BLaER1 (cell line): ENCODE measurements at regions not wholly inside any gene's neighbourhood (a gene's known extent, or its start where the extent isn't known, plus 50 kb on each side); places are given as distances from the start of the nearest gene placed in this dataset.
A peak's percentile ranks its signal among the peaks of the same experiment; 100 is the strongest.

ENCODE experiments used
- H3K27ac ChIP-seq: shearing (Covaris generic); formaldehyde crosslinking; 2 replicates; pipeline ENCODE4 v1.8.1; 2022
- H3K27me3 ChIP-seq: shearing (Covaris generic); formaldehyde crosslinking; 2 replicates; pipeline ENCODE4 v1.8.1; 2022
- H3K36me3 ChIP-seq: shearing (Covaris generic); formaldehyde crosslinking; 2 replicates; pipeline ENCODE4 v1.8.1; 2022
- H3K4me1 ChIP-seq: shearing (Covaris generic); formaldehyde crosslinking; 2 replicates; pipeline ENCODE4 v1.8.1; 2022
- H3K4me2 ChIP-seq: shearing (Covaris generic); formaldehyde crosslinking; 2 replicates; pipeline ENCODE4 v1.8.1; 2022
- H3K4me3 ChIP-seq: shearing (Covaris generic); formaldehyde crosslinking; 2 replicates; pipeline ENCODE4 v1.8.1; 2022
- H3K9ac ChIP-seq: shearing (Covaris generic); formaldehyde crosslinking; 2 replicates; pipeline ENCODE4 v1.8.1; 2022
- H3K9me3 ChIP-seq: shearing (Covaris generic); formaldehyde crosslinking; 2 replicates; pipeline ENCODE4 v1.8.1; 2022
- H4K20me1 ChIP-seq: shearing (Covaris generic); formaldehyde crosslinking; 2 replicates; pipeline ENCODE4 v1.8.1; 2022
- Cebpa-rat ChIP-seq: shearing (Covaris generic); IDR thresholded peaks from 2 replicates; pipeline ENCODE4 v1.8.1; 2022

GRCh38 chr20:58112017-58112781, 116.3 kb downstream of the ANKRD60 start:
- Histone ChIP-seq H3K36me3 (peaks cover 15% of the 10 kb centered on the region; the same call in 1 of the 2 replicates), H3K9ac (peak overlapping the region; percentile 84), H4K20me1 (no peaks in the 10 kb centered on the region), H3K27ac (peak overlapping the region; percentile 97), H3K27me3 (no peaks in the 10 kb centered on the region), H3K4me2 (peak overlapping the region; percentile 95), H3K9me3 (peaks cover 32% of the 10 kb centered on the region), H3K4me3 (peak overlapping the region; percentile 58), H3K4me1 (peaks cover 55% of the 10 kb centered on the region)
- TF ChIP-seq Cebpa-rat = no peak

- Histone ChIP-seq H3K27ac (peak overlapping the region; percentile 97), H3K9ac (peak overlapping the region; percentile 84; the same call in 1 of the 2 replicates)
These were observed 117.0 kb downstream of the ANKRD60 start for GRCh38 chr20:58111310-58112016.

DNA sequence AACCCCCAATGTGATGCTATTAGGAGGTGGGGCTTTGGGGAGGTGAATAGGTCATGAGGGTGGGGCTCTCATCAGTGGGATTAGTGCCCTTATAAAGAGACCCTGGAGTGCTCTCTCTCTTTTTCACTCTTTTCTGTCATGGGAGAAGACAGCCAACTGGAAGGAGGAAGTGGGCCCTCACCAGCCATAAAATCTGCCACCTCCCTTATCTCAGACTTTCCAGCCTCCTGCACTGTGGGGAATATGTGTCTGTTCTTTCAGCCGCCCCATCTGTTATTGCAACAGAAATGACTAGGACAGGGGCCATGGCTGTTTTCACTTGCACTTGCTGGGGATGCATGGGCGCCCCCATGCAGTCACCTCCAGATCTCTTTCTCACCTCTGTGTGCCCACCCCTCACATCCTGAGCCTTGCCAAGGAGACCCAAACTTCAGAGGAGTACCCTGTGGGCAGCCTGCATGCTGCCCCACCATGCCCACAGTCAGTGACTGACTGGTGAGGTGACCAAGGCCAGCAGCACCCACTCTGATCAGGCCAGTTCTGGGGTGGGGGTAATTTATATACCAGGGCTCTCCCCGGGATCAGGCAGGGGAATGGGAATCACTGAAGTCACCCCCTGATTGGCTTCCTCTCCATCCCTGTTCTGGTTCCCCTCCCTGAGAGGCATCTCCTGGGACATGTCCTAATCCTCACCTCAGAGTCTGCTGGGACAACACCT, 118.4 kb downstream of the ANKRD60 start:
- Histone ChIP-seq H3K27ac (peak overlapping the region; percentile 97; the same call in 1 of the 2 replicates), H3K4me2 (peak overlapping the region; percentile 95), H3K4me1 (peaks cover 74% of the 10 kb centered on the region), H3K27me3 (no peaks in the 10 kb centered on the region), H3K4me3 (no peak overlapping the region), H4K20me1 (no peaks in the 10 kb centered on the region), H3K9me3 (peaks cover 11% of the 10 kb centered on the region), H3K9ac (no peak overlapping the region), H3K36me3 (no peaks in the 10 kb centered on the region)
- TF ChIP-seq Cebpa-rat = no peak

More at GRCh38 chr20:58111310-58112016, 117.0 kb downstream of the ANKRD60 start:
- no peak overlapping the region for H3K4me3 ChIP-seq
- no peak for TF ChIP-seq Cebpa-rat
- peaks cover 61% of the 10 kb centered on the region for H3K4me1 ChIP-seq
- no peaks in the 10 kb centered on the region for H4K20me1 ChIP-seq
- peak overlapping the region; percentile 95 for H3K4me2 ChIP-seq
- H3K36me3 ChIP-seq = peaks cover 12% of the 10 kb centered on the region; the same call in 1 of the 2 replicates
- H3K9me3 ChIP-seq = peaks cover 25% of the 10 kb centered on the region
- H3K27me3 ChIP-seq = no peaks in the 10 kb centered on the region

DNA sequence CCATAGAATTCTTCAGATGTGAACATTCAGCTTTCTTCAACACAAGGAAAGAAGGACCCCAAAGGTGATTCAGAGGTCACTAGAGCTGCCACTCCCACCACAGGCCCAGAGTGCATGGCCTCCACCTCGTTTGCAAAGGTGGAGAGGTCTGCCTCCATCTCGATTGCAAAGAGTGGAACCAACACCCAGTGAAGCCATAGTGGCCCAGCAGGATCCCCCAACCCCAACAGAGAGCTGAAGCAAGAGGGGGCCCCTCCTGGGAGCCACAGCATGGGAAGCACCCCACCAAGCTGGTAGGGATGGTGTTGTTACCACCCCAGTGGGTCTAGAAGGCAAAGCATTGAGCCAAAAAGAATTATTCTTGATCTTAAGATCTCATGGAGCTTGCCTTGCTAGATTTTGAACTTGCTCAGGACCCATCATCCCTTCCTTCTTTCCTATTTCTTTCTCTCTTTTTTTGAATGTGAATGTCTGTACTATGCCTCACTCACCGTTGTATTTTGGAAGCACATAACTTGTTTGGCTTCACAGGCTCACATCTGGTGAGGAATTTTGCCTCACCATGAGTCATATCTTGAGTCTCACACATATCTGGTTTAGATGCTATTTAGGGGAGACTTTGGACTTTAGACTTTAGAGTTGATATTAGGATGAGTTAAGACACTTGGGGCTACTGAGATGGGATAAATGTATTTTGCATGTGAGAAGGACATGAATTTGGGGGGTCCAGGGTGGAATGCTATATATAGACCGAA, 119.2 kb downstream of the ANKRD60 start:
- TF ChIP-seq Cebpa-rat = no peak
- Histone ChIP-seq H3K9ac (no peak overlapping the region), H4K20me1 (no peaks in the 10 kb centered on the region), H3K36me3 (no peaks in the 10 kb centered on the region), H3K4me3 (no peak overlapping the region), H3K27ac (0 out of 2 replicates have a peak overlapping the region, but pooled peaks have one; percentile 6), H3K9me3 (peaks cover 9% of the 10 kb centered on the region), H3K4me2 (no peak overlapping the region), H3K27me3 (no peaks in the 10 kb centered on the region), H3K4me1 (peaks cover 66% of the 10 kb centered on the region)

DNA sequence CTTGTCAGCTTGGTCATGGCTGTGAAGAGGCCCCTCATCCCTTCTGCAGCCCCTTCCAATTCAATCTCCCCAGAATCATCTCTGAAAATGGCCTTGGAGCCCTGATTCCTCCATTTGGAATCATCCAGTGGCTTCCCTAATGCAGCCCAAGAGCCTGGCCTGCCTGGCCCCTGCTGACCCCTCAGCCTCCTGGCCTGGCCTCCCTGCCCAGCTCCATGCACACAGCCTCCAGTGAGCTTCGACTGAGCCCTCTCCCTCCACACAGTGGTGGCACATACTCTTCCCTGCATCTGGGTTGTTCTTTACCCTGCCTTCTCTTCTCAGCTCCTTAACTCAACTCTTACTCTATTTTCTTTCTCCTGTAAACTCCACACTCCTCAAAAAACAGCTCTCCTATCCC, 120.9 kb downstream of the ANKRD60 start:
- H4K20me1 ChIP-seq = no peaks in the 10 kb centered on the region
- H3K4me2 ChIP-seq = no peak overlapping the region
- no peak overlapping the region for H3K27ac ChIP-seq
- H3K9me3 ChIP-seq = peaks cover 9% of the 10 kb centered on the region
- no peak for TF ChIP-seq Cebpa-rat
- no peak overlapping the region for H3K9ac ChIP-seq
- no peak overlapping the region for H3K4me3 ChIP-seq
- H3K4me1 ChIP-seq = peaks cover 48% of the 10 kb centered on the region
- H3K27me3 ChIP-seq = no peaks in the 10 kb centered on the region
- H3K36me3 ChIP-seq = no peaks in the 10 kb centered on the region

- peak overlapping the region; percentile 62 for H3K4me2 ChIP-seq
- no peaks in the 10 kb centered on the region for H3K27me3 ChIP-seq
These were observed 122.2 kb downstream of the ANKRD60 start for GRCh38 chr20:58106143-58106750.

GRCh38 chr20:58103961-58104360, 124.5 kb downstream of the ANKRD60 start:
- no peak for TF ChIP-seq Cebpa-rat
- Histone ChIP-seq H3K9me3 (no peaks in the 10 kb centered on the region), H3K27ac (no peak overlapping the region), H3K9ac (no peak overlapping the region), H3K36me3 (no peaks in the 10 kb centered on the region), H4K20me1 (no peaks in the 10 kb centered on the region), H3K4me2 (no peak overlapping the region), H3K4me3 (no peak overlapping the region), H3K27me3 (no peaks in the 10 kb centered on the region), H3K4me1 (peaks cover 20% of the 10 kb centered on the region)

More at GRCh38 chr20:58106143-58106750, 122.2 kb downstream of the ANKRD60 start:
- Histone ChIP-seq H3K4me1 (peaks cover 35% of the 10 kb centered on the region), H3K4me3 (no peak overlapping the region), H3K9me3 (peaks cover 9% of the 10 kb centered on the region), H3K27ac (0 out of 2 replicates have a peak overlapping the region, but pooled peaks have one; percentile 8), H4K20me1 (no peaks in the 10 kb centered on the region), H3K9ac (no peak overlapping the region), H3K36me3 (no peaks in the 10 kb centered on the region)
- TF ChIP-seq Cebpa-rat = no peak

- no peak for TF ChIP-seq Cebpa-rat
- no peak overlapping the region for H3K4me3 ChIP-seq
- no peak overlapping the region for H3K4me2 ChIP-seq
- peaks cover 20% of the 10 kb centered on the region for H3K4me1 ChIP-seq
- no peaks in the 10 kb centered on the region for H3K27me3 ChIP-seq
- no peak overlapping the region for H3K27ac ChIP-seq
- H3K9me3 ChIP-seq = no peaks in the 10 kb centered on the region
- no peaks in the 10 kb centered on the region for H4K20me1 ChIP-seq
- H3K36me3 ChIP-seq = no peaks in the 10 kb centered on the region
- H3K9ac ChIP-seq = no peak overlapping the region
These were observed 124.9 kb downstream of the ANKRD60 start for GRCh38 chr20:58103517-58103904.
